C4-2B (cell line): ENCODE measurements at regions not wholly inside any gene's neighbourhood (a gene's known extent, or its start where the extent isn't known, plus 50 kb on each side); places are given as distances from the start of the nearest gene placed in this dataset.
"Not testable (repeated sequence)": the region's sequence is repeated elsewhere in the genome, so short reads cannot be mapped to it uniquely, and the experiment has no call there.

Source experiments
- H3K27ac ChIP-seq: fragments of 450-650 bp; 2 replicates; pipeline ENCODE4 v1.5.1; 2017
- ZFX ChIP-seq: fragments of 450-650 bp; IDR thresholded peaks from 2 replicates; pipeline ENCODE4 v1.6.1; 2017
- TF ChIP-seq, protein P1 (sequence below): fragments of 450-650 bp; conservative IDR thresholded peaks from 2 replicates; pipeline ENCODE4 v1.5.1; 2017; ENCODE audit warnings: mild to moderate bottlenecking

- TF ChIP-seq, protein P1, sequence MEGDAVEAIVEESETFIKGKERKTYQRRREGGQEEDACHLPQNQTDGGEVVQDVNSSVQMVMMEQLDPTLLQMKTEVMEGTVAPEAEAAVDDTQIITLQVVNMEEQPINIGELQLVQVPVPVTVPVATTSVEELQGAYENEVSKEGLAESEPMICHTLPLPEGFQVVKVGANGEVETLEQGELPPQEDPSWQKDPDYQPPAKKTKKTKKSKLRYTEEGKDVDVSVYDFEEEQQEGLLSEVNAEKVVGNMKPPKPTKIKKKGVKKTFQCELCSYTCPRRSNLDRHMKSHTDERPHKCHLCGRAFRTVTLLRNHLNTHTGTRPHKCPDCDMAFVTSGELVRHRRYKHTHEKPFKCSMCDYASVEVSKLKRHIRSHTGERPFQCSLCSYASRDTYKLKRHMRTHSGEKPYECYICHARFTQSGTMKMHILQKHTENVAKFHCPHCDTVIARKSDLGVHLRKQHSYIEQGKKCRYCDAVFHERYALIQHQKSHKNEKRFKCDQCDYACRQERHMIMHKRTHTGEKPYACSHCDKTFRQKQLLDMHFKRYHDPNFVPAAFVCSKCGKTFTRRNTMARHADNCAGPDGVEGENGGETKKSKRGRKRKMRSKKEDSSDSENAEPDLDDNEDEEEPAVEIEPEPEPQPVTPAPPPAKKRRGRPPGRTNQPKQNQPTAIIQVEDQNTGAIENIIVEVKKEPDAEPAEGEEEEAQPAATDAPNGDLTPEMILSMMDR = no peak
- TF ChIP-seq ZFX = no peak
These were observed 115.1 kb downstream of the KCNRG start for GRCh38 chr13:50130123-50130946.

DNA sequence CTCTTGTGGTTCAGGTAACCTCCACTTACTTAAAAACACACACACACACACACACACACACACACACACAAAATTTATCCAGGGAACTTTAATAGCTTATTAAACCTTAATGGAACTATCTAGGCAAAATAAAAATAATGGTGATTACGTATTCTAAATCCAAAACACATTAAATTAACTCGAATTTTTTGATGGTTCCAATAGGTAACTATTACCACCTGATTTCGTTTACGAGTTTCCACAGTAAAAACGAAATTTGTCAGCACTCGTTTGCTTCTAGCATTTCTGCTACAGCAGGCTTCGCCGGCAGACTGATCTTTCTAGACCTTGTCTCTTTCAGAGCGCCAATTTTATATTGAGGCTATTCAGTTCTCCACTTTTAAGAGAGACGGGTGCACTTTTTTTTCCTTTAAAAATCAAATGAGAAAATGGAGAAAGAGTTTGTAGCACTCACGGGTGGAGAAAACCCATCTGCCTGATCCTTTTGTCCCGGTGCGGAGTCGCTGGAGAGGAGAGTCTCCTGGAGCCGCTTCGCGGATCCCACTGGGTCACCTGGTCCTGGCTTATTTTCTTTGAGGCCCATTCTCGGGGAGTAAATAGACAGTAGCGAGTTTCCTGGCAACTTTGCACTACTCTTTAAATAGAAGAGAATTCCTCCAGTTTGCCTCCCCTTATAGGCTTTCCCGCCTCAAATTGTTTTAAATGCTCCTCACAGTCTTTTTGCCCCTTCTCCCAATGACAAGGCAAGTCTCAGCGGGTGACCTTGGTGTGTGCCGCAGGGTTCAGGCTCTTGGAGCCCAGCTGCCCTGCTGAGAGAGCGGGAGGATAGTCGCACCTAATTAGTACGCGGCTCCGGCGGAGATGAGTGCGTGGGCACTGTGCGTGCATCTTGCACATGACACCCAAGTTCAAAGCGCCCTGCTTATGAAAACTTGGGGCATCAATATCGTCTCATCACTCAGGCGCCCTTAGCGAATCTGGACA lies 117.0 kb downstream of the KCNRG start:
- H3K27ac ChIP-seq = no peak overlapping the region
- TF ChIP-seq ZFX = no peak
- TF ChIP-seq, protein P1 = no peak

More at GRCh38 chr13:50130123-50130946, 115.1 kb downstream of the KCNRG start:
- H3K27ac ChIP-seq = no peak overlapping the region

- TF ChIP-seq ZFX = no peak
- H3K27ac ChIP-seq = no peak overlapping the region
These were observed 117.7 kb downstream of the KCNRG start for GRCh38 chr13:50132904-50133357.

GRCh38 chr13:50133358-50133953 lies 118.2 kb downstream of the KCNRG start:
- TF ChIP-seq ZFX = no peak
- TF ChIP-seq, protein P1 = no peak
- no peak overlapping the region for H3K27ac ChIP-seq

DNA sequence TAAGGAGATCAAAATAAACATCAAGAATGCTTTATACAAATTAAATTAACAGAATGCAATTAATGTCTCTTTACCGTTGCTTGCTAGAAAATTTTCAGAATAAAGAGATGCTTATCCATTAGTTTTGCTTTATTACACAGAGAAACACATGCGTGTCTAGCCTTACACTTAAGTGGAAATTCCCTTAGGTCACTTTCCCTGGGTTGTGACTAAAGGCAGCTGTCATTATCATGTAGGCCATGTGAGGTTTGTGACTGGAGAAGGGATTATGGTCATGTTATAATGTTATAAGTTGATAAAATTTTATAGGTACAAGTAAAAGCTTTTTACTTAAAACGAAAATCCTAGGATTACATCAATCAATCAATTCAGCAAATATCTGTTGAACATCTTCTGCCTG lies 121.0 kb downstream of the KCNRG start:
- TF ChIP-seq, protein P1 = no peak
- no peak for TF ChIP-seq ZFX
- H3K27ac ChIP-seq = no peak overlapping the region

DNA sequence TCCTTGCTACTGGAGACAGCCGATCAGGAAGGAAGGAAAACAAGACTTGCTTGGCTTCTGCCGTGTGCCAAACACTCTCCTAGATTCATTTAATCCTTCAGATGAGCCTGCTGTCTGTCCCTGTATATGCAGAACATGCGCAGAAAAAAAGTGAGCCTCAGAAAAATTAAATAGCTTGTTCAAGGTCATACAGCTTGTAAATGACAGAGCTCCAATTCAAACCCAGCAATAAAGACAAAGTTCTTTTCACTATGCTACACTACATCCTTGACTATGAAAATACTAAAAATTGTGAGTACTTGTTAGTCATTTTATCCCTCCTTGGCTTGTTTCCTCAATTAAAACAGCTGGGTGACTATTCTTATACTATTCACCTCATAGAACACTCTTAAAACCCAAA lies 121.4 kb downstream of the KCNRG start:
- TF ChIP-seq, protein P1 = no peak
- TF ChIP-seq ZFX = no peak

DNA sequence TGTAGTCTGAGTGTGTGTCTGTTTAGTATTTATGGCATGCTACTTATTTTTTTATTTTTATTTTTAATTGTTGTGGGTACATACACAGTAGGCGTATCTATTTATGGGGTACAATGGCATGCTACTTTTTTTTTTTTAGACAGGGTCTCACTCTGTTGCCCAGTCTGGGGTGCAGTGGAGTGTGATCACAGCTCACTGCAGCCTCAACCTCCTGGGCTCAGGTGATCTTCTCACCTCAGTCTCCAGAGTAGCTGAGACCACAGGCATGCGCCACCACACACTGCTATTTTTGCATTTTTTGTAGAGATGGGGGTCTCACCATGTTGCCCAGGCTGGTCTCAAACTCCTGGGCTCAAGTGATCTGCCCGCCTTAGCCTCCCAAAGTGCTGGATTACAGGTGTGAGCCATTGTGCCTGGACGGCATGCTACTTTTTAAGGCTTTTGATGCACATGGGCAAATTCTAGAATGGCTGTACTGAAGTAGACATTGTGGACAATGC lies 124.2 kb downstream of the KCNRG start:
- not testable (repeated sequence) for H3K27ac ChIP-seq

More for the DNA sequence above, 121.4 kb downstream of the KCNRG start:
- H3K27ac ChIP-seq = no peak overlapping the region
